ENCODE measurements at regions not wholly inside any gene's neighbourhood (a gene's known extent, or its start where the extent isn't known, plus 50 kb on each side); places are given as distances from the start of the nearest gene placed in this dataset.

- H3K9me3 ChIP-seq (ENCODE audit: control insufficient read depth, low read depth, low read length), result no peaks in the 10 kb centered on the region
- no peak overlapping the region for H3K27ac ChIP-seq (ENCODE audit: insufficient read length, low read depth, low read length)
- no peak overlapping the region for H2BK12ac ChIP-seq (ENCODE audit: insufficient read length, low read depth, low read length)
- no peaks in the 10 kb centered on the region for H3K27me3 ChIP-seq (ENCODE audit: insufficient read depth, low read length)
- Mint-ChIP-seq H3K27ac (peak overlapping the region in 1 of 3 experiments; percentile 16; a peak in 2 of 7 replicates), H3K36me3 (ENCODE audit: insufficient read depth in 1 of 3, low read depth in 3 of 3) (peaks cover 0 to 5% (median 0%) of the 10 kb centered on the region in 3 experiments; a peak in 1 of 7 replicates), H3K4me1 (peaks cover 48 to 59% of the 10 kb centered on the region in 2 experiments), H3K27me3 (ENCODE audit: low read depth) (peaks cover 3% of the 10 kb centered on the region; the same call in 1 of the 2 replicates), H3K9me3 (peaks cover 2% of the 10 kb centered on the region in 2 experiments; a peak in 2 of 5 replicates), H3K4me3 (no peak overlapping the region)
- no peak overlapping the region for H4K91ac ChIP-seq (ENCODE audit: insufficient read length, low read depth, low read length)
- H3K18ac ChIP-seq (ENCODE audit: insufficient read length, low read depth, low read length), result no peak overlapping the region
- no peaks in the 10 kb centered on the region for H4K20me1 ChIP-seq (ENCODE audit: control insufficient read depth, insufficient read depth, insufficient read length)
- WGBS (ENCODE audit: extremely low coverage, insufficient read length, low lambda C conversion rate), result no CpG with 5 or more reads among the region's 7 CpGs
- H4K8ac ChIP-seq (replicated peaks; ENCODE audit: insufficient read length, low read depth, low read length), result no peak overlapping the region
- H3K9ac ChIP-seq (ENCODE audit: extremely low read depth, insufficient read length, low read length), result no peak overlapping the region
- H2BK5ac ChIP-seq (ENCODE audit: insufficient read length, low read length), result no peak overlapping the region
- H3K4ac ChIP-seq (ENCODE audit: low read depth, low read length), result no peak overlapping the region
- no peak overlapping the region for H3K56ac ChIP-seq (ENCODE audit: insufficient read length, low read depth, low read length)
- no peak overlapping the region for H2BK20ac ChIP-seq (ENCODE audit: low read depth, low read length, poor library complexity, severe bottlenecking)
- H3K79me1 ChIP-seq (ENCODE audit: insufficient read depth, low read depth, low read length, poor library complexity, severe bottlenecking), result no peaks in the 10 kb centered on the region
- no peak overlapping the region for H3K4me2 ChIP-seq (ENCODE audit: insufficient read depth, insufficient read length, low read length)
- no peak for TF ChIP-seq CTCF (conservative IDR thresholded peaks at IDR 0.05)
- peaks cover 2% of the 10 kb centered on the region; the same call in 1 of the 2 replicates for H3K4me1 ChIP-seq (ENCODE audit: insufficient read depth, low read length)
- no peak overlapping the region for H3T11ph ChIP-seq (ENCODE audit: low read length)
- DNase-seq, result no peak
- no peak overlapping the region for H3K23ac ChIP-seq (ENCODE audit: insufficient read length, low read depth, low read length)
- no peak overlapping the region for H2BK120ac ChIP-seq (ENCODE audit: low read depth, low read length, poor library complexity, severe bottlenecking)
- no peaks in the 10 kb centered on the region for H3K23me2 ChIP-seq (ENCODE audit: insufficient read length, low read depth, low read length, poor library complexity, severe bottlenecking)
- H2AK5ac ChIP-seq (ENCODE audit: insufficient read length, low read length), result no peak overlapping the region
- no peaks in the 10 kb centered on the region for H3K79me2 ChIP-seq (ENCODE audit: insufficient read depth, low read length)
- H3K14ac ChIP-seq (ENCODE audit: insufficient read depth, low read length), result no peak overlapping the region
- H4K5ac ChIP-seq (ENCODE audit: insufficient read length, low read depth, low read length), result no peak overlapping the region
- H2AFZ ChIP-seq (ENCODE audit: low read length), result no peak overlapping the region
- H2BK15ac ChIP-seq (ENCODE audit: low read depth, low read length), result no peak overlapping the region
Measured at GRCh38 chr12:116429826-116430360, 129.3 kb upstream of the MAP1LC3B2 start.
